ENCODE measurements at regions not wholly inside any gene's neighbourhood (a gene's known extent, or its start where the extent isn't known, plus 50 kb on each side); places are given as distances from the start of the nearest gene placed in this dataset.

- TF ChIP-seq FOXM1 (IDR thresholded peaks at IDR 0.05; ENCODE audit: borderline replicate concordance) = no peak
- TF ChIP-seq ELF4 (IDR thresholded peaks at IDR 0.05) = no peak
- no peak for TF ChIP-seq TARDBP (IDR thresholded peaks at IDR 0.05)
- TF ChIP-seq FOXK2 (IDR thresholded peaks at IDR 0.05) = no peak
- no peak for TF ChIP-seq NFRKB (IDR thresholded peaks at IDR 0.05)
- no peak for TF ChIP-seq L3MBTL2 (conservative IDR thresholded peaks at IDR 0.05)
- TF ChIP-seq HDGF (IDR thresholded peaks at IDR 0.05; ENCODE audit: borderline replicate concordance) = no peak
- TF ChIP-seq FOXA1 (IDR thresholded peaks at IDR 0.05) = no peak
- TF ChIP-seq SUZ12 (IDR thresholded peaks at IDR 0.05) = no peak
- no peak for TF ChIP-seq CTBP1 (IDR thresholded peaks at IDR 0.05; ENCODE audit: borderline replicate concordance)
These were observed 61.3 kb upstream of the BARX2 start for GRCh38 chr11:129314371-129314770.
